HUES6 (cell line): ENCODE measurements at regions not wholly inside any gene's neighbourhood (a gene's known extent, or its start where the extent isn't known, plus 50 kb on each side); places are given as distances from the start of the nearest gene placed in this dataset.

Experiments used
- H3K27ac ChIP-seq: 2 replicates; pipeline ENCODE4 v1.7.0; 2013; ENCODE audit warnings: low read depth, mild to moderate bottlenecking, low read length, inconsistent platforms
- H3K27me3 ChIP-seq: 2 replicates; pipeline ENCODE4 v1.6.1; 2013; ENCODE audit warnings: low read length; ENCODE audit not compliant: control insufficient read depth, insufficient read depth
- H3K36me3 ChIP-seq: 2 replicates; pipeline ENCODE4 v1.6.1; 2013; ENCODE audit warnings: low read length; ENCODE audit not compliant: control insufficient read depth, insufficient read depth
- H3K4me1 ChIP-seq: 2 replicates; pipeline ENCODE4 v1.6.1; 2013; ENCODE audit warnings: low read length; ENCODE audit not compliant: control insufficient read depth, insufficient read depth
- H3K4me3 ChIP-seq: 2 replicates; pipeline ENCODE4 v1.5.1; 2013; ENCODE audit warnings: low read depth, low read length
- H3K9ac ChIP-seq: one replicate; pipeline ENCODE4 v1.6.1; 2013; ENCODE audit warnings: mild to moderate bottlenecking, low read length
- H3K9me3 ChIP-seq: 2 replicates; pipeline ENCODE4 v1.6.1; 2013; ENCODE audit warnings: low read depth, low read length; ENCODE audit not compliant: control insufficient read depth, insufficient read depth

GRCh38 chr11:127997594-127997993, 589.8 kb downstream of the ETS1 start:
- H3K36me3 ChIP-seq: no peaks in the 10 kb centered on the region
- no peaks in the 10 kb centered on the region for H3K27me3 ChIP-seq
- no peak overlapping the region for H3K9ac ChIP-seq
- H3K4me3 ChIP-seq: no peak overlapping the region
- no peak overlapping the region for H3K27ac ChIP-seq
- no peaks in the 10 kb centered on the region for H3K9me3 ChIP-seq
- H3K4me1 ChIP-seq: no peaks in the 10 kb centered on the region

GRCh38 chr11:127996825-127997224, 590.5 kb downstream of the ETS1 start:
- Histone ChIP-seq H3K36me3 (no peaks in the 10 kb centered on the region), H3K9ac (no peak overlapping the region), H3K27ac (no peak overlapping the region), H3K9me3 (no peaks in the 10 kb centered on the region), H3K27me3 (no peaks in the 10 kb centered on the region), H3K4me3 (no peak overlapping the region), H3K4me1 (no peaks in the 10 kb centered on the region)

GRCh38 chr11:127995921-127996320, 591.4 kb downstream of the ETS1 start:
- H3K4me1 ChIP-seq: no peaks in the 10 kb centered on the region
- no peak overlapping the region for H3K9ac ChIP-seq
- no peak overlapping the region for H3K27ac ChIP-seq
- H3K9me3 ChIP-seq: no peaks in the 10 kb centered on the region
- H3K36me3 ChIP-seq: no peaks in the 10 kb centered on the region
- H3K27me3 ChIP-seq: no peaks in the 10 kb centered on the region
- no peak overlapping the region for H3K4me3 ChIP-seq

GRCh38 chr11:127994736-127995135, 592.6 kb downstream of the ETS1 start:
- no peaks in the 10 kb centered on the region for H3K4me1 ChIP-seq
- no peaks in the 10 kb centered on the region for H3K36me3 ChIP-seq
- H3K9ac ChIP-seq: no peak overlapping the region
- no peak overlapping the region for H3K4me3 ChIP-seq
- H3K27ac ChIP-seq: no peak overlapping the region
- no peaks in the 10 kb centered on the region for H3K9me3 ChIP-seq
- no peaks in the 10 kb centered on the region for H3K27me3 ChIP-seq

- Histone ChIP-seq H3K4me3 (no peak overlapping the region), H3K9me3 (no peaks in the 10 kb centered on the region), H3K27me3 (no peaks in the 10 kb centered on the region), H3K27ac (no peak overlapping the region), H3K36me3 (no peaks in the 10 kb centered on the region), H3K4me1 (no peaks in the 10 kb centered on the region), H3K9ac (no peak overlapping the region)
Observed at GRCh38 chr11:127993788-127994187, 593.6 kb downstream of the ETS1 start.

- Histone ChIP-seq H3K27ac (no peak overlapping the region), H3K9ac (no peak overlapping the region), H3K4me1 (no peaks in the 10 kb centered on the region), H3K36me3 (no peaks in the 10 kb centered on the region), H3K9me3 (no peaks in the 10 kb centered on the region), H3K4me3 (no peak overlapping the region), H3K27me3 (no peaks in the 10 kb centered on the region)
Observed at GRCh38 chr11:127993281-127993680, 594.1 kb downstream of the ETS1 start.

GRCh38 chr11:127986073-127986472, 601.3 kb downstream of the ETS1 start:
- Histone ChIP-seq H3K4me1 (peaks cover 5% of the 10 kb centered on the region; the same call in 1 of the 2 replicates), H3K36me3 (no peaks in the 10 kb centered on the region), H3K9me3 (no peaks in the 10 kb centered on the region), H3K27ac (no peak overlapping the region), H3K4me3 (no peak overlapping the region), H3K9ac (no peak overlapping the region), H3K27me3 (no peaks in the 10 kb centered on the region)

GRCh38 chr11:127972816-127973215, 614.5 kb downstream of the ETS1 start:
- no peak overlapping the region for H3K27ac ChIP-seq
- H3K9me3 ChIP-seq: no peaks in the 10 kb centered on the region; the same call in 1 of the 2 replicates
- no peaks in the 10 kb centered on the region for H3K36me3 ChIP-seq
- H3K27me3 ChIP-seq: no peaks in the 10 kb centered on the region
- H3K4me1 ChIP-seq: no peaks in the 10 kb centered on the region
- H3K4me3 ChIP-seq: no peak overlapping the region
- H3K9ac ChIP-seq: no peak overlapping the region

GRCh38 chr11:127971448-127971847, 615.9 kb downstream of the ETS1 start:
- H3K36me3 ChIP-seq: no peaks in the 10 kb centered on the region
- no peak overlapping the region for H3K4me3 ChIP-seq
- H3K27me3 ChIP-seq: no peaks in the 10 kb centered on the region
- H3K9ac ChIP-seq: no peak overlapping the region
- no peak overlapping the region for H3K27ac ChIP-seq
- H3K9me3 ChIP-seq: no peaks in the 10 kb centered on the region; the same call in 1 of the 2 replicates
- H3K4me1 ChIP-seq: no peaks in the 10 kb centered on the region

- Histone ChIP-seq H3K4me3 (no peak overlapping the region), H3K36me3 (no peaks in the 10 kb centered on the region), H3K9ac (no peak overlapping the region), H3K9me3 (no peaks in the 10 kb centered on the region; the same call in 1 of the 2 replicates), H3K27ac (no peak overlapping the region), H3K27me3 (no peaks in the 10 kb centered on the region), H3K4me1 (no peaks in the 10 kb centered on the region)
Observed at GRCh38 chr11:127966821-127967220, 620.5 kb downstream of the ETS1 start.

GRCh38 chr11:127965939-127966668, 621.3 kb downstream of the ETS1 start:
- H3K27me3 ChIP-seq: no peaks in the 10 kb centered on the region
- H3K4me1 ChIP-seq: no peaks in the 10 kb centered on the region
- H3K9me3 ChIP-seq: no peaks in the 10 kb centered on the region; the same call in 1 of the 2 replicates
- H3K9ac ChIP-seq: no peak overlapping the region
- H3K4me3 ChIP-seq: no peak overlapping the region
- H3K27ac ChIP-seq: no peak overlapping the region
- H3K36me3 ChIP-seq: no peaks in the 10 kb centered on the region
